ENCODE measurements at regions not wholly inside any gene's neighbourhood (a gene's known extent, or its start where the extent isn't known, plus 50 kb on each side); places are given as distances from the start of the nearest gene placed in this dataset.

- in situ Hi-C loops (cut with MboI; ENCODE audit: low pct_unique_long_range_greater_than_20kb, low sequenced_read_pairs, unreplicated experiment) = no loop called here
- no peak for TF ChIP-seq CTCF (IDR thresholded peaks at IDR 0.05; ENCODE audit: extremely low read depth, insufficient read depth, missing control alignments)
- no peak for DNase-seq (ENCODE audit: low spot score)
These were observed 120.9 kb upstream of the MTNR1B start for GRCh38 chr11:92848578-92848977.

GRCh38 chr11:92850296-92850826 is 119.1 kb upstream of the MTNR1B start:
- in situ Hi-C loops (cut with MboI; ENCODE audit: low pct_unique_long_range_greater_than_20kb, low sequenced_read_pairs, unreplicated experiment) = no loop called here
- no peak for TF ChIP-seq CTCF (IDR thresholded peaks at IDR 0.05; ENCODE audit: extremely low read depth, insufficient read depth, missing control alignments)
- DNase-seq (ENCODE audit: low spot score) = no peak

GRCh38 chr11:92852229-92852628 is 117.2 kb upstream of the MTNR1B start:
- no peak for TF ChIP-seq CTCF (IDR thresholded peaks at IDR 0.05; ENCODE audit: extremely low read depth, insufficient read depth, missing control alignments)
- in situ Hi-C loops (cut with MboI; ENCODE audit: low pct_unique_long_range_greater_than_20kb, low sequenced_read_pairs, unreplicated experiment) = no loop called here
- no peak for DNase-seq (ENCODE audit: low spot score)

GRCh38 chr11:92852946-92853345 is 116.5 kb upstream of the MTNR1B start:
- in situ Hi-C loops (cut with MboI; ENCODE audit: low pct_unique_long_range_greater_than_20kb, low sequenced_read_pairs, unreplicated experiment) = no loop called here
- DNase-seq (ENCODE audit: low spot score) = no peak
- no peak for TF ChIP-seq CTCF (IDR thresholded peaks at IDR 0.05; ENCODE audit: extremely low read depth, insufficient read depth, missing control alignments)

GRCh38 chr11:92854162-92854561 is 115.3 kb upstream of the MTNR1B start:
- DNase-seq (ENCODE audit: low spot score) = no peak
- TF ChIP-seq CTCF (IDR thresholded peaks at IDR 0.05; ENCODE audit: extremely low read depth, insufficient read depth, missing control alignments) = no peak
- in situ Hi-C loops (cut with MboI; ENCODE audit: low pct_unique_long_range_greater_than_20kb, low sequenced_read_pairs, unreplicated experiment) = no loop called here

GRCh38 chr11:92854952-92855351 is 114.5 kb upstream of the MTNR1B start:
- DNase-seq (ENCODE audit: low spot score) = no peak
- in situ Hi-C loops (cut with MboI; ENCODE audit: low pct_unique_long_range_greater_than_20kb, low sequenced_read_pairs, unreplicated experiment) = no loop called here

More at GRCh38 chr11:92854952-92855351, 114.5 kb upstream of the MTNR1B start:
- TF ChIP-seq CTCF (IDR thresholded peaks at IDR 0.05; ENCODE audit: extremely low read depth, insufficient read depth, missing control alignments) = no peak
